ENCODE measurements at regions not wholly inside any gene's neighbourhood (a gene's known extent, or its start where the extent isn't known, plus 50 kb on each side); places are given as distances from the start of the nearest gene placed in this dataset.

GRCh38 chr5:54643685-54644106 is 126.1 kb downstream of the SNX18 start:
- H3K9me3 ChIP-seq (ENCODE audit: control insufficient read depth in 2 of 2, low read length in 2 of 2): no peaks in the 10 kb centered on the region
- no peak overlapping the region for H3K9ac ChIP-seq (ENCODE audit: low read depth in 1 of 2, low read length in 2 of 2)
- H3K27me3 ChIP-seq (ENCODE audit: control insufficient read depth in 2 of 2, insufficient read depth in 2 of 2, low read length in 2 of 2): no peaks in the 10 kb centered on the region
- no peak overlapping the region for H3K27ac ChIP-seq (ENCODE audit: low read depth in 2 of 2, low read length in 2 of 2)
- no peak overlapping the region for H3K4me3 ChIP-seq (ENCODE audit: low read length in 2 of 2)
- H3K36me3 ChIP-seq (ENCODE audit: control insufficient read depth in 2 of 2, insufficient read depth in 2 of 2, low read length in 2 of 2): no peaks in the 10 kb centered on the region
- peaks cover 4 to 12% of the 10 kb centered on the region in 2 donors for H3K4me1 ChIP-seq (ENCODE audit: control insufficient read depth in 2 of 2, insufficient read depth in 2 of 2, low read length in 2 of 2)

DNA sequence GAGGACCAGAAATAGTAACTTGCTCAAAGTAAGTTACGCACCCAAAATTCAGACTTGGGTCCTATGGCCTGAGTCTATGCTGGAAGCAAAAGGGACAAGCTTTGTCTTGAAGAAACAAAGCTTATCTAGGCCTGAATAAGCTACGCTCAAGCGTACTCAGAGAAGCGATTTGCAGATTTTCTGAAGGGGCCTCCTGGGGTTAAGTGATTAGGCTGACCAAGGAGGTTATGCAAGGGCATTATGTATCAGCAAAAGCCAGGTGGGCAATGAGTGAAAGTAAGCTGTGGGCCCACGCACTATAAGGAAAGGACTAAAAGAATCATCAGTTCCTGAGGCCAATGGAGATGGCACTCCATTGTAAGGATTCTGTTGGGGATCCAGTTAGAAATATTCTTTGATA is 122.1 kb downstream of the SNX18 start:
- H3K4me3 ChIP-seq (ENCODE audit: low read length in 2 of 2): no peak overlapping the region
- no peaks in the 10 kb centered on the region for H3K4me1 ChIP-seq (ENCODE audit: control insufficient read depth in 2 of 2, insufficient read depth in 2 of 2, low read length in 2 of 2)
- no peak overlapping the region for H3K9ac ChIP-seq (ENCODE audit: low read depth in 1 of 2, low read length in 2 of 2)
- no peaks in the 10 kb centered on the region for H3K36me3 ChIP-seq (ENCODE audit: control insufficient read depth in 2 of 2, insufficient read depth in 2 of 2, low read length in 2 of 2)
- no peaks in the 10 kb centered on the region for H3K27me3 ChIP-seq (ENCODE audit: control insufficient read depth in 2 of 2, insufficient read depth in 2 of 2, low read length in 2 of 2)
- H3K27ac ChIP-seq (ENCODE audit: low read depth in 2 of 2, low read length in 2 of 2): no peak overlapping the region
- H3K9me3 ChIP-seq (ENCODE audit: control insufficient read depth in 2 of 2, low read length in 2 of 2): no peaks in the 10 kb centered on the region

DNA sequence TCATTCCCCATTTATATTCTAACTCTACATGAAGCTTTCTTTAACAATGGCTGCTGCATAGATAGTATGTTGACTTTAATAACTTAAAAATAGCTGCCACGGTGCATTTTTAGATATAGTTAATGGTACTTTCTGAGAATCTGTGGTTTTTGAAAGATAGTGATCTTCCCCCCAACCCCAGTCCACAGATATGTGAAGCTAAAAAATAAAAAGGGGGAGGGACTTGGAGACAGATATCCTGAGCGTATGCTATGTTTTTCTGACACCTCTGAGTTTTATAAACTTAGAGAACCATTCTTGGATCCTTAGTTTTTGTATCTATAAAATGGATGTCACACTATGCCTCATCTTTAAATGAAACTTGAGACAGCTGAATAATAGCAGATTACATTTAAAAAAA is 120.5 kb downstream of the SNX18 start:
- no peaks in the 10 kb centered on the region for H3K36me3 ChIP-seq (ENCODE audit: control insufficient read depth in 2 of 2, insufficient read depth in 2 of 2, low read length in 2 of 2)
- H3K4me3 ChIP-seq (ENCODE audit: low read length in 2 of 2): no peak overlapping the region
- H3K9ac ChIP-seq (ENCODE audit: low read depth in 1 of 2, low read length in 2 of 2): no peak overlapping the region
- no peaks in the 10 kb centered on the region for H3K9me3 ChIP-seq (ENCODE audit: control insufficient read depth in 2 of 2, low read length in 2 of 2)
- H3K27ac ChIP-seq (ENCODE audit: low read depth in 2 of 2, low read length in 2 of 2): no peak overlapping the region
- no peaks in the 10 kb centered on the region for H3K27me3 ChIP-seq (ENCODE audit: control insufficient read depth in 2 of 2, insufficient read depth in 2 of 2, low read length in 2 of 2)
- no peaks in the 10 kb centered on the region for H3K4me1 ChIP-seq (ENCODE audit: control insufficient read depth in 2 of 2, insufficient read depth in 2 of 2, low read length in 2 of 2)

DNA sequence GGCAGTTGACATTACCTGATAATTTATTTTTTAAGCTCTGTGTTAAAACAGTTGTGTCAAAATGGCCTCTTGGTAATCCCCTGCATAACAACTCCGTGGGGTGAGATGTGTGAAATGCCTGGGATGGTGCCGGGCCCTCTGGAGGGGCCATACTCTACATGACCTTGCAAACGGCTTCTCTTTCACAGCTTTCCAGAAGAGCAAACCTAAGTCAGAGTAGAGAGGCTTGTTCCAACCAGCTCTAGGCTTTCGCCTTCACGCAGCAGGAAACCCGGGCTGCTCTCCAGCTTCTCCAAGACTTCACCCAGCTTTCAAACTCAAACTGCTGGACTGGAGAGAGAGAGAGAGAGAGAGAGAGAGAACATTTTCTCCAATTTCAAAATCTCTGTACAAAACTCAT is 120.1 kb downstream of the SNX18 start:
- no peak overlapping the region for H3K9ac ChIP-seq (ENCODE audit: low read depth in 1 of 2, low read length in 2 of 2)
- no peaks in the 10 kb centered on the region for H3K27me3 ChIP-seq (ENCODE audit: control insufficient read depth in 2 of 2, insufficient read depth in 2 of 2, low read length in 2 of 2)
- H3K36me3 ChIP-seq (ENCODE audit: control insufficient read depth in 2 of 2, insufficient read depth in 2 of 2, low read length in 2 of 2): no peaks in the 10 kb centered on the region
- no peak overlapping the region for H3K4me3 ChIP-seq (ENCODE audit: low read length in 2 of 2)
- no peak overlapping the region for H3K27ac ChIP-seq (ENCODE audit: low read depth in 2 of 2, low read length in 2 of 2)
- no peaks in the 10 kb centered on the region for H3K4me1 ChIP-seq (ENCODE audit: control insufficient read depth in 2 of 2, insufficient read depth in 2 of 2, low read length in 2 of 2)
- no peaks in the 10 kb centered on the region for H3K9me3 ChIP-seq (ENCODE audit: control insufficient read depth in 2 of 2, low read length in 2 of 2)

DNA sequence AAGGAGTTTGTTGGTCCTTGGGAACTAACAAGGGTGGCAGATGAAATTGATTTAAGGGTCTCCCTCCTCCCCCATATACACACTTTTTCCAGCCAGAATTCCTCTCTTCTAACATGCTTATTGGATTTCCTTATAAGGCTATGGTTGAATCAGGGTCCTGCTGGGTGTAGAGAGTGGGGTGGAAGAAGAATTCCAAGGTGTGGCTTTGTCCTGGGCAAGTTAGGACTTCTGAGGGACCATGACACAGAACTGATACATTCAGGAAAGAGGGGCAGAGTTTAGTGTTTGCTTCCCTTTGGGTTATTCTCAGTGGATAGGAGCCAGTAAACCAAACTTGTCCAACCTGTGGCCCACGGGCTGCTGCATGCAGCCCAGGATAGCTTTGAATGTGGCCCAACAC is 116.5 kb downstream of the SNX18 start:
- Histone ChIP-seq H3K27me3 (ENCODE audit: control insufficient read depth in 2 of 2, insufficient read depth in 2 of 2, low read length in 2 of 2) (no peaks in the 10 kb centered on the region), H3K36me3 (ENCODE audit: control insufficient read depth in 2 of 2, insufficient read depth in 2 of 2, low read length in 2 of 2) (no peaks in the 10 kb centered on the region), H3K9me3 (ENCODE audit: control insufficient read depth in 2 of 2, low read length in 2 of 2) (no peaks in the 10 kb centered on the region), H3K9ac (ENCODE audit: low read depth in 1 of 2, low read length in 2 of 2) (no peak overlapping the region), H3K4me3 (ENCODE audit: low read length in 2 of 2) (no peak overlapping the region), H3K27ac (ENCODE audit: low read depth in 2 of 2, low read length in 2 of 2) (no peak overlapping the region), H3K4me1 (ENCODE audit: control insufficient read depth in 2 of 2, insufficient read depth in 2 of 2, low read length in 2 of 2) (no peaks in the 10 kb centered on the region)

DNA sequence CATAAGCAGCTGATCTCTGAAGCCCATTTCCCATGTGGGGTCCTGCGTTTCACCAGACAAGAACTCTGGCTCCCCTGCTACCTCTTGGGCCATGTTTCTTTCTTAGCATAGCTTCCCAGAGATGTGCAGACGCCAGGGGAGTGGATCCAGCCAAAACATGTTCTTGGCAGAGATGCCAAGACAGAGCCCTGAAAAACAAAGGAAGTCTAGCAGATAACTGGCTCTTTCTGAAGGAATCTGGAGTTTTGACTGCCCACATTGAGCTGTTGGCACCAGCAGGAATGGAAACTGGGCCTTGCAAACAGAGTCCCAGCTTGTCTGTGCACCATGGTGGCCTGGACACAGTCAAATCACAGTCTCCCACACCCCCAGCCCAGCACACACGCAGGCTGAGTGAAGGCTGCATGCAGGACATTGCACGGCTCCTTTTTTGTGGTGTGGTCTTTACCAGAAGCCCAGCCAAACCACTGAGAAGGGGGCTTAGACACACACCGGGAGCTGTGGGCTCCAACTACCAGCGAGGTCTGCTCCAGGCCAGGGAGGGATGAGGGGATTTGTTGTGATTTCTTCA is 114.7 kb downstream of the SNX18 start:
- Histone ChIP-seq H3K36me3 (ENCODE audit: control insufficient read depth in 2 of 2, insufficient read depth in 2 of 2, low read length in 2 of 2) (no peaks in the 10 kb centered on the region), H3K4me1 (ENCODE audit: control insufficient read depth in 2 of 2, insufficient read depth in 2 of 2, low read length in 2 of 2) (no peaks in the 10 kb centered on the region), H3K9me3 (ENCODE audit: control insufficient read depth in 2 of 2, low read length in 2 of 2) (no peaks in the 10 kb centered on the region), H3K4me3 (ENCODE audit: low read length in 2 of 2) (no peak overlapping the region), H3K27me3 (ENCODE audit: control insufficient read depth in 2 of 2, insufficient read depth in 2 of 2, low read length in 2 of 2) (no peaks in the 10 kb centered on the region), H3K9ac (ENCODE audit: low read depth in 1 of 2, low read length in 2 of 2) (no peak overlapping the region), H3K27ac (ENCODE audit: low read depth in 2 of 2, low read length in 2 of 2) (no peak overlapping the region)

DNA sequence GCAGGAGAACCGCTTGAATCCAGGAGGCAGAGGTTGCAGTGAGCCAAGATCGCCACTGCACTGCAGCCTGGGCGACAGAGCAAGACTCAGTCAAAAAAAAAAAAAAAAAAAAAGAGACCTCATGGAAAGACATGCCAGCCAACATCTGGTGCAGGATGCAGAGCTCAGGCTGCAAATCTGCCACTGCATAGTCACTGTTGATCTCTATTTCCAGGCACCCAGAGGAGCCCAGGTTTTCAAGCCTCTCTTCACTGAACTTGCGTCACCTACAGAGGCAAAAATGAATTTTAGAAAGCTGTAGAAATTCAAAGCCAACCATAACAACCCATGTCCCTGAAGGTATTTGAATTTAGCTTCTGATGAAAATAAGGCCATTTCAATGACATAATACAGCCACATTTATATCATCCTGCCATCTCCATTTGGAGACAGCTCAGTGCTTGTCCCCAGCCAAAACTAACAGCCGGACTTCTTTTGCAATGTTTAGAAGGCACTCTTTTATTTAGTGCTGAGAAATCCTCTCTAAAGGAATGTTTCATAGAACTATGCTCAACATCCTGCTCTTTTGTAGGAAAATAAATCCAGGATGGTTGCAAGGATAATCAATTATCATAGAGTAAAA is 113.3 kb downstream of the SNX18 start:
- Histone ChIP-seq H3K9ac (ENCODE audit: low read depth in 1 of 2, low read length in 2 of 2) (no peak overlapping the region), H3K27ac (ENCODE audit: low read depth in 2 of 2, low read length in 2 of 2) (no peak overlapping the region), H3K4me1 (ENCODE audit: control insufficient read depth in 2 of 2, insufficient read depth in 2 of 2, low read length in 2 of 2) (no peaks in the 10 kb centered on the region)

DNA sequence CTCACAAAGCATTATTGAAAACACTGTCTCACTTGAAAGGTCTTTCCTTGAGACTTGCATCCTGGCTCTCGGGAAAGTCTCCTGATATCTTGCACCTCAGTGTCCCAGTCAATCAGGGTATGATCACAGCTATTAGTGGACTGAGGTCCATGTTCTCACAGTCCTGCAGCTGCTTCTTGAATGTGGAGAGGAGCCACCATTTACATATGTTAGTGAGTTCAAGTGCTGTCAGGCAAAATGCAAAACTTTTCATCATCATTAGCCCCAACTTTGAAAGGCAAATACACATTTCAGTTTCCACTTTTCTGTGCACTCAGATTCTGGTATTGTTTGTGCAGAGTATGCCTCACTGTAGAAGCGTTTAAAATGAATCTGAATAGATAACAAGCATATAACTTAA is 111.6 kb downstream of the SNX18 start:
- Histone ChIP-seq H3K4me3 (ENCODE audit: low read length in 2 of 2) (no peak overlapping the region), H3K27ac (ENCODE audit: low read depth in 2 of 2, low read length in 2 of 2) (no peak overlapping the region), H3K36me3 (ENCODE audit: control insufficient read depth in 2 of 2, insufficient read depth in 2 of 2, low read length in 2 of 2) (no peaks in the 10 kb centered on the region), H3K9me3 (ENCODE audit: control insufficient read depth in 2 of 2, low read length in 2 of 2) (no peaks in the 10 kb centered on the region), H3K9ac (ENCODE audit: low read depth in 1 of 2, low read length in 2 of 2) (no peak overlapping the region), H3K27me3 (ENCODE audit: control insufficient read depth in 2 of 2, insufficient read depth in 2 of 2, low read length in 2 of 2) (no peaks in the 10 kb centered on the region), H3K4me1 (ENCODE audit: control insufficient read depth in 2 of 2, insufficient read depth in 2 of 2, low read length in 2 of 2) (no peaks in the 10 kb centered on the region)

More for the DNA sequence above, 113.3 kb downstream of the SNX18 start:
- Histone ChIP-seq H3K27me3 (ENCODE audit: control insufficient read depth in 2 of 2, insufficient read depth in 2 of 2, low read length in 2 of 2) (no peaks in the 10 kb centered on the region), H3K9me3 (ENCODE audit: control insufficient read depth in 2 of 2, low read length in 2 of 2) (no peaks in the 10 kb centered on the region), H3K4me3 (ENCODE audit: low read length in 2 of 2) (no peak overlapping the region), H3K36me3 (ENCODE audit: control insufficient read depth in 2 of 2, insufficient read depth in 2 of 2, low read length in 2 of 2) (no peaks in the 10 kb centered on the region)

DNA sequence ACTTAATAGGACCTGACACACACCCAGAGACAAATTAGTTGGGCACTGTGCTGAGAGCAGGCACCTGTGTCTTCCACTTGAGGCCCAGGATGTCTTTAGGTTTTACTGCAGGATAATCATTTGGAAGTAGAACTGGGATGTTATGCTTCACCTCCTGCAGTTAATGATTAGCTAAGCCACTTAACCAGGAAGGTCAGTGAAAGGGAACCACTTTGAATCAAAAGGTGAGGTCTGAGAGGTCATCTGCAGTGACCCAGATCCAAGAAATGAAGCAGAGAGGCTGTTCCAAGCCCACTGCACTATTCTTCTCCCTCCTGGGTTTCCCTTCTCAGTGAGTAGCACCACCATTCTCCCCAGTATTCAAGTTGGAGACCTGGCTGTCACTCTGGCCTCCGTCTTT is 110.5 kb downstream of the SNX18 start:
- H3K36me3 ChIP-seq (ENCODE audit: control insufficient read depth in 2 of 2, insufficient read depth in 2 of 2, low read length in 2 of 2): no peaks in the 10 kb centered on the region
- no peak overlapping the region for H3K4me3 ChIP-seq (ENCODE audit: low read length in 2 of 2)
- H3K4me1 ChIP-seq (ENCODE audit: control insufficient read depth in 2 of 2, insufficient read depth in 2 of 2, low read length in 2 of 2): no peaks in the 10 kb centered on the region
- no peaks in the 10 kb centered on the region for H3K27me3 ChIP-seq (ENCODE audit: control insufficient read depth in 2 of 2, insufficient read depth in 2 of 2, low read length in 2 of 2)
- no peak overlapping the region for H3K9ac ChIP-seq (ENCODE audit: low read depth in 1 of 2, low read length in 2 of 2)
- no peak overlapping the region for H3K27ac ChIP-seq (ENCODE audit: low read depth in 2 of 2, low read length in 2 of 2)
- H3K9me3 ChIP-seq (ENCODE audit: control insufficient read depth in 2 of 2, low read length in 2 of 2): no peaks in the 10 kb centered on the region

DNA sequence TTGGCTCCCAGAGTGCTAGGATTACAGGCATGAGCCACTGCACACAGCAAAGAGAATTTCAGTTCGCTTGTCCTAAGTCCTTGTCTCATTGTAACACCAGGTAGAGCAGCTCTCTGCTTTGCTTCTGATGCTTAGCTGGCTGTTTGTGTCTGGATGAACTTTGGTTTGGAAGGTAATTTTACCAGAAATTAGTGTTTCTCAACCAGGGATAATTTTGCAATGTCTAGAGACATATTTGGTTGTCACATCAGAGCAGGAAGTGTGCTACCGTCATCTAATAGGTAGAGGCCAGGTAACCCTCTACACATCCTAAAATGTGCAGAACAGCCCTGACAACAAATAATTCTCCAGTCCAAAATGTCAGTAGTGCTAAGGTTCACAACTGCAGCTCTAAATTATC is 108.8 kb downstream of the SNX18 start:
- no peak overlapping the region for H3K9ac ChIP-seq (ENCODE audit: low read depth in 1 of 2, low read length in 2 of 2)
- no peak overlapping the region for H3K27ac ChIP-seq (ENCODE audit: low read depth in 2 of 2, low read length in 2 of 2)
- H3K4me3 ChIP-seq (ENCODE audit: low read length in 2 of 2): no peak overlapping the region
- no peaks in the 10 kb centered on the region for H3K9me3 ChIP-seq (ENCODE audit: control insufficient read depth in 2 of 2, low read length in 2 of 2)
- no peaks in the 10 kb centered on the region for H3K4me1 ChIP-seq (ENCODE audit: control insufficient read depth in 2 of 2, insufficient read depth in 2 of 2, low read length in 2 of 2)
- no peaks in the 10 kb centered on the region for H3K36me3 ChIP-seq (ENCODE audit: control insufficient read depth in 2 of 2, insufficient read depth in 2 of 2, low read length in 2 of 2)
- no peaks in the 10 kb centered on the region for H3K27me3 ChIP-seq (ENCODE audit: control insufficient read depth in 2 of 2, insufficient read depth in 2 of 2, low read length in 2 of 2)

Data from mucosa of rectum (tissue), 2 donors.